MM.1S (cell line): ENCODE measurements at regions not wholly inside any gene's neighbourhood (a gene's known extent, or its start where the extent isn't known, plus 50 kb on each side); places are given as distances from the start of the nearest gene placed in this dataset.

ENCODE experiments used
- EZH2phosphoT487 ChIP-seq: fragments of 300-600 bp; sonication (generic); IDR thresholded peaks from 2 replicates; pipeline ENCODE4 v1.6.1; 2018; ENCODE audit warnings: antibody characterized with exemption, low read length
- TF ChIP-seq, protein P1 (sequence below): fragments of 300-600 bp; sonication (generic); IDR thresholded peaks from 2 replicates; pipeline ENCODE4 v1.5.1; 2016; ENCODE audit warnings: antibody characterized with exemption, low read length, mixed read lengths

- TF ChIP-seq, protein P1, sequence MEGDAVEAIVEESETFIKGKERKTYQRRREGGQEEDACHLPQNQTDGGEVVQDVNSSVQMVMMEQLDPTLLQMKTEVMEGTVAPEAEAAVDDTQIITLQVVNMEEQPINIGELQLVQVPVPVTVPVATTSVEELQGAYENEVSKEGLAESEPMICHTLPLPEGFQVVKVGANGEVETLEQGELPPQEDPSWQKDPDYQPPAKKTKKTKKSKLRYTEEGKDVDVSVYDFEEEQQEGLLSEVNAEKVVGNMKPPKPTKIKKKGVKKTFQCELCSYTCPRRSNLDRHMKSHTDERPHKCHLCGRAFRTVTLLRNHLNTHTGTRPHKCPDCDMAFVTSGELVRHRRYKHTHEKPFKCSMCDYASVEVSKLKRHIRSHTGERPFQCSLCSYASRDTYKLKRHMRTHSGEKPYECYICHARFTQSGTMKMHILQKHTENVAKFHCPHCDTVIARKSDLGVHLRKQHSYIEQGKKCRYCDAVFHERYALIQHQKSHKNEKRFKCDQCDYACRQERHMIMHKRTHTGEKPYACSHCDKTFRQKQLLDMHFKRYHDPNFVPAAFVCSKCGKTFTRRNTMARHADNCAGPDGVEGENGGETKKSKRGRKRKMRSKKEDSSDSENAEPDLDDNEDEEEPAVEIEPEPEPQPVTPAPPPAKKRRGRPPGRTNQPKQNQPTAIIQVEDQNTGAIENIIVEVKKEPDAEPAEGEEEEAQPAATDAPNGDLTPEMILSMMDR = no peak
- TF ChIP-seq EZH2phosphoT487 = no peak
Observed at GRCh38 chr3:175969456-175969855, 1110.3 kb downstream of the NAALADL2 start.
